GM21515 (cell line): ENCODE measurements at regions not wholly inside any gene's neighbourhood (a gene's known extent, or its start where the extent isn't known, plus 50 kb on each side); places are given as distances from the start of the nearest gene placed in this dataset.

Experiments
- ATAC-seq: cut with Tn5 transposase; IDR thresholded peaks from one replicate; pipeline ENCODE4 v1.9.1; 2021; ENCODE audit not compliant: unreplicated experiment

- no peak for ATAC-seq
Measured at GRCh38 chr11:116507849-116508695, 264.7 kb downstream of the BUD13 start.

GRCh38 chr11:116507016-116507415, 265.8 kb downstream of the BUD13 start:
- no peak for ATAC-seq

GRCh38 chr11:116506263-116506825, 266.4 kb downstream of the BUD13 start:
- ATAC-seq = no peak

- no peak for ATAC-seq
Measured at GRCh38 chr11:116505298-116506262, 267.2 kb downstream of the BUD13 start.

GRCh38 chr11:116504541-116505297, 268.1 kb downstream of the BUD13 start:
- no peak for ATAC-seq

GRCh38 chr11:116503216-116504160, 269.3 kb downstream of the BUD13 start:
- no peak for ATAC-seq

GRCh38 chr11:116502641-116503061, 270.1 kb downstream of the BUD13 start:
- ATAC-seq = no peak

- no peak for ATAC-seq
Measured at GRCh38 chr11:116501728-116502127, 271.1 kb downstream of the BUD13 start.

- ATAC-seq = no peak
Measured at GRCh38 chr11:116500947-116501602, 271.7 kb downstream of the BUD13 start.

- ATAC-seq = no peak
Measured at GRCh38 chr11:116500026-116500946, 272.5 kb downstream of the BUD13 start.

- ATAC-seq = no peak
Measured at GRCh38 chr11:116499396-116500003, 273.3 kb downstream of the BUD13 start.

GRCh38 chr11:116498161-116498560, 274.6 kb downstream of the BUD13 start:
- ATAC-seq = no peak

- ATAC-seq = no peak
Measured at GRCh38 chr11:116492600-116492999, 280.2 kb downstream of the BUD13 start.

- ATAC-seq = no peak
Measured at GRCh38 chr11:116488836-116489389, 283.9 kb downstream of the BUD13 start.

- ATAC-seq = no peak
Measured at GRCh38 chr11:116485425-116485824, 287.4 kb downstream of the BUD13 start.

GRCh38 chr11:116482716-116483115, 290.1 kb downstream of the BUD13 start:
- ATAC-seq = no peak

GRCh38 chr11:116481126-116481675, 291.6 kb downstream of the BUD13 start:
- no peak for ATAC-seq
